Upper lobe of right lung (tissue), 1 donor: ENCODE measurements at regions not wholly inside any gene's neighbourhood (a gene's known extent, or its start where the extent isn't known, plus 50 kb on each side); places are given as distances from the start of the nearest gene placed in this dataset.

Experiments
- ATAC-seq: fragments of 200-7000 bp; cut with Tn5 transposase; one replicate; pipeline ENCODE4 v1.9.1; 2020; ENCODE audit warnings: mild to moderate bottlenecking, moderate library complexity
- DNase-seq: peaks from one replicate; pipeline ENCODE4 v3.0.0-alpha.2; 2020
- H3K27ac ChIP-seq: fragments of 200-600 bp; one replicate; pipeline ENCODE4 v1.8.0; 2022
- H3K27me3 ChIP-seq: fragments of 200-600 bp; one replicate; pipeline ENCODE4 v1.8.0; 2022; ENCODE audit warnings: mild to moderate bottlenecking
- H3K36me3 ChIP-seq: fragments of 200-600 bp; one replicate; pipeline ENCODE4 v1.8.0; 2022
- H3K4me1 ChIP-seq: fragments of 200-600 bp; one replicate; pipeline ENCODE4 v1.8.0; 2022
- H3K4me3 ChIP-seq: fragments of 200-600 bp; one replicate; pipeline ENCODE4 v1.8.0; 2022; ENCODE audit warnings: mild to moderate bottlenecking
- H3K9me3 ChIP-seq: fragments of 200-600 bp; one replicate; pipeline ENCODE4 v1.8.0; 2022
- intact Hi-C: fragments of 100-400 bp; cut with DNase I; formaldehyde crosslinking; loops from one replicate; pipeline ENCODE4 v1.11.0; 2022
- TF ChIP-seq, protein P1 (sequence below): fragments of 200-600 bp; IDR thresholded peaks from one replicate; pipeline ENCODE4 v1.8.0; 2022; ENCODE audit warnings: antibody characterized with exemption
- donor health status: DM: no; HTN: yes; CAD: no; lungs with severe emphysema.

DNA sequence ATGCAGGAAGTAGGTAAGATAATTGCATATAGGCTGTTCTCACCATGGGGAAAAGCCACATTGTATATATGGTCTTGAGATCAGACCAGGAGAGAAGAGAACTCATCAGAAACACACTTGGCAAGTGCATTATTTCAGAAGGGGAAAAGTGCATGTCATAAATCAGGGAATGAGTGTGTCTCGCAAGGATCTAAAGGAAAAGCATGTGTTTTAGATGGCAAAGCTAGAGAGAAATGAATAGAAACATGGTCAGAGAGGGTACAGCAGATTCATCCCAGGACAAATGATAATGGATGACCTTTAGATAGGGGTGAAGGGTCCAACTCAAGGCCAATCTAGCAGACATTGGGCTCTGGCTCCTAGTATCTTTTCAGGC lies 230.2 kb upstream of the NAV3 start:
- intact Hi-C loops: no loop called here
- Histone ChIP-seq H3K4me1 (no peaks in the 10 kb centered on the region), H3K4me3 (no peak overlapping the region), H3K27ac (no peak overlapping the region), H3K36me3 (no peaks in the 10 kb centered on the region), H3K27me3 (no peaks in the 10 kb centered on the region), H3K9me3 (no peaks in the 10 kb centered on the region)
- TF ChIP-seq, protein P1, sequence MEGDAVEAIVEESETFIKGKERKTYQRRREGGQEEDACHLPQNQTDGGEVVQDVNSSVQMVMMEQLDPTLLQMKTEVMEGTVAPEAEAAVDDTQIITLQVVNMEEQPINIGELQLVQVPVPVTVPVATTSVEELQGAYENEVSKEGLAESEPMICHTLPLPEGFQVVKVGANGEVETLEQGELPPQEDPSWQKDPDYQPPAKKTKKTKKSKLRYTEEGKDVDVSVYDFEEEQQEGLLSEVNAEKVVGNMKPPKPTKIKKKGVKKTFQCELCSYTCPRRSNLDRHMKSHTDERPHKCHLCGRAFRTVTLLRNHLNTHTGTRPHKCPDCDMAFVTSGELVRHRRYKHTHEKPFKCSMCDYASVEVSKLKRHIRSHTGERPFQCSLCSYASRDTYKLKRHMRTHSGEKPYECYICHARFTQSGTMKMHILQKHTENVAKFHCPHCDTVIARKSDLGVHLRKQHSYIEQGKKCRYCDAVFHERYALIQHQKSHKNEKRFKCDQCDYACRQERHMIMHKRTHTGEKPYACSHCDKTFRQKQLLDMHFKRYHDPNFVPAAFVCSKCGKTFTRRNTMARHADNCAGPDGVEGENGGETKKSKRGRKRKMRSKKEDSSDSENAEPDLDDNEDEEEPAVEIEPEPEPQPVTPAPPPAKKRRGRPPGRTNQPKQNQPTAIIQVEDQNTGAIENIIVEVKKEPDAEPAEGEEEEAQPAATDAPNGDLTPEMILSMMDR: no peak
- DNase-seq (no peak), ATAC-seq (no peak)

DNA sequence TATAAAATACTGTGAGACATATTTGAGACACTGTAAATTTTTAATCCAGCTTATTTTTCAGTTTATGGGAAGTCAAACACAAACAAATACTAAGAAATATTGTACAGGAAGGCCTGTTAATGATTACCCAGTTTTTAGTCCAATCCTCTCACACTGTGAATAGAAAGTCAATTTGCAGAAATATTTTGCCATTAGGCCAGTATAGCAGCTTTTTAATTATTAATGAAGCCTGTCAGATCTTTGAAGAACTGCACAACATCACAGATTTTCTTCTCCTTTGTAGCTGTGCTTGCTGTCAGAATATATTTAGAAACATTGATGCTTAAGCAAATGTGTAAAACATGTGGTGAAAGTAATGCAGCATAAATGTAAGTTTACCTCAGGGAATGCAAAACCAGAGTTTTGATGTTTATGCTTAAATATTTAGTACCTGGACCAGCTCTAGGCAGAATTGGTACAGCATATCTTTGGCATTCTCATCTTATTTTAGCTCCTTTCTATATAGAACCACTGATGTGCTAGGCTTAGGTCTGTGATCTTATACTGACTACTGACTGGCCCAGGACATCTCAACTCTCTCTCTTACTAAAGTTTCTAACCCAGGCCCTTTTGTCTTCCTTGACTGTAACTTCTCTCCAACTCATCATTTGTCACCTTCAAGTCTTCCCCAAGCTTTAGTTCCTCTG lies 230.8 kb upstream of the NAV3 start:
- TF ChIP-seq, protein P1: no peak
- Histone ChIP-seq H3K4me3 (no peak overlapping the region), H3K27ac (no peak overlapping the region), H3K9me3 (no peaks in the 10 kb centered on the region), H3K4me1 (no peaks in the 10 kb centered on the region), H3K27me3 (no peaks in the 10 kb centered on the region), H3K36me3 (no peaks in the 10 kb centered on the region)
- intact Hi-C loops: no loop called here
- no peak for ATAC-seq
- DNase-seq: no peak

DNA sequence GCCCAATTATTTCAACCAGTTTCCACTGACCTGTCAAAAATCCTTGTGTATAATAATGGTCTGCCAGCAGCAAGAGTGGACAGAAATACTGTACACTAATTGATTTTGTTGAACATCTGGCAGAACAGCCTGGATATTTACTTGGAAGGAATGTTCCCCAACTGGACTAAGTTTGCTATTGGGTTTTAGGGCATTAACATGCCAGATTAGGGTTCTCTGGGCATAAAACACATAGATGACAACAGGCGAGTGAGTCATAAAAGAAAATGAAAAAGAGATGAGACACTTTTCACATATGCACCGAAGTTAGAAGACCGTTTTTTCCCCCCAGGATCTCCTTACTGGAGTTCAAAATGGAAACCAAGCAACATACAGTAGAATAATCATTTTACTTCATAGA lies 236.3 kb upstream of the NAV3 start:
- H3K4me1 ChIP-seq: no peaks in the 10 kb centered on the region
- no peaks in the 10 kb centered on the region for H3K9me3 ChIP-seq
- TF ChIP-seq, protein P1: no peak
- no peak overlapping the region for H3K27ac ChIP-seq
- no peak overlapping the region for H3K4me3 ChIP-seq
- H3K36me3 ChIP-seq: no peaks in the 10 kb centered on the region
- intact Hi-C loops: no loop called here
- no peaks in the 10 kb centered on the region for H3K27me3 ChIP-seq
- DNase-seq (no peak), ATAC-seq (no peak)

DNA sequence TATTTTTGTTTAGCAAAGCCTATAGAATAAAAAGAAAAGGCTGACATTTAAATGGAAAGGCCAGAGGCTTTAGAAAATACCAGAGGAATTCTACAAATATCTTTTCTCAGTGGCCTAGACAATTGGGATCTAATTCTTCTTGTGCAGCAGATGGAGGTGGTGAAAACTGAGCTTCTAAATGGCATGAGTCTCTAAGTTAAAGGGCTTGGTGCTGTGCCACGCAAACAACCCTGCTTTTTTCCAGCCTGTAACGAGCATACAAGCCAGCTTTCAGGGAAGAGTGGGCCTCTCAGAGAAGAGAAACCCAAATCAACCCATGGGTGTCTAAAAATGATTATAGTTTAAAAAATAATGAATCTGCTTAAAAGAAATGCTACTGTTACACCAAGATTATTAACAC lies 237.9 kb upstream of the NAV3 start:
- Histone ChIP-seq H3K9me3 (no peaks in the 10 kb centered on the region), H3K27ac (no peak overlapping the region)
- intact Hi-C loops: no loop called here

DNA sequence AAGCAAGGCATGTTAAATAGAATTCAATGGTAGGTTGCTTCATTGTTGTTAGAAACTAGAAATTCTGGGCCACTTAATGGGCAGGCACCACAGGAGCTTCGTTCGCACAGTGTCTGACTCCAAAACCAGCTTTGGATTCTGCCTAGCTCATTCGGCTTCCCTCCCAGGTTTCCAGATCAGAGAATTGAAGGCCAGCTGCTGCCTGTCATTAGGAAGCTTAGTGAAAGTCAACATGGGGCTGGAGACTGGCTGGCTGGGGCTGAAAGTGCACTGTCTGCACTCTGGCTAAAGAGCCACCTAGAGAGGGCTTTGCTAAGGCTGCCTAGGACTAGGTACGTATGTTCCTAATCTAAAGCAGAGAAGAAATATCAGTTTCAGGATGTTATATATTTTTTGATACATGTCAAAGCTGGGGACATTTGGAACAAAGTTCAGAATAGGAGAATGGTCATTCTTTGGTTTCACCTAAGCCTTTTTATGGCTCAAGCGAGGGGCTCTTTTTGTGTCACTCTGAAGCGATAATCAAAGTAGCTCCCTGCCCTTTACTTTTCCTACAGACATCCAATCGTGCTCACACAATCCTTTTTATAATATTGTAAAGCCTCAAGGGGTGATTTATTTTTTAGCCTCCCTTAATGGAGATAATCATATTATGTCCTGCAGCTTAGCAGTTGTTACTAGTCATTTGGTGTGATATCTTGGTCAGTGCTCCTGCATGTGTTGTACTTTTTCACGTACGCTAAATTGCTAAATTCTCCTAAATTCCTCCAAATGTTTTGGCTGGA lies 238.5 kb upstream of the NAV3 start:
- ATAC-seq (no peak), DNase-seq (no peak)
- no peaks in the 10 kb centered on the region for H3K4me1 ChIP-seq
- H3K4me3 ChIP-seq: no peak overlapping the region
- no peaks in the 10 kb centered on the region for H3K27me3 ChIP-seq
- no peaks in the 10 kb centered on the region for H3K9me3 ChIP-seq
- TF ChIP-seq, protein P1: no peak
- intact Hi-C loops: no loop called here
- H3K27ac ChIP-seq: no peak overlapping the region
- no peaks in the 10 kb centered on the region for H3K36me3 ChIP-seq

More for the DNA sequence above, 237.9 kb upstream of the NAV3 start:
- TF ChIP-seq, protein P1: no peak
- no peak overlapping the region for H3K4me3 ChIP-seq
- DNase-seq (no peak), ATAC-seq (no peak)
- no peaks in the 10 kb centered on the region for H3K36me3 ChIP-seq
- no peaks in the 10 kb centered on the region for H3K27me3 ChIP-seq
- H3K4me1 ChIP-seq: no peaks in the 10 kb centered on the region
